Common myeloid progenitor, CD34-positive (primary cell): ENCODE measurements at regions not wholly inside any gene's neighbourhood (a gene's known extent, or its start where the extent isn't known, plus 50 kb on each side); places are given as distances from the start of the nearest gene placed in this dataset.

Experiments
- CTCF ChIA-PET: fragments of 350-600 bp; sonication (Branson Sonifier 250); formaldehyde crosslinking; loops from one replicate; lab custom pipeline; 2021; ENCODE audit warnings: antibody characterized with exemption; lab: Charles Lee
- POLR2A ChIA-PET: fragments of 350-600 bp; sonication (Branson Sonifier 250); formaldehyde crosslinking; loops from one replicate; lab custom pipeline; 2021; ENCODE audit warnings: antibody characterized with exemption; lab: Charles Lee
- DNase-seq, 3 donors: peaks; one replicate each; pipeline versions ENCODE4 v3.0.0 to v3.0.0-alpha.2; 2013
- H3K27ac ChIP-seq, 2 experiments: 1 replicate in 1 of 2; 2 replicates in 1 of 2; pipeline ENCODE4 v1.7.0; 2013; ENCODE audit warnings: inconsistent platforms in 2 of 2, low read length in 2 of 2, mild to moderate bottlenecking in 2 of 2, low read depth in 1 of 2, moderate library complexity in 1 of 2; ENCODE audit not compliant: severe bottlenecking in 2 of 2, insufficient read depth in 1 of 2, poor library complexity in 1 of 2
- H3K27me3 ChIP-seq, 5 experiments: replicated peaks in 2 of 5; 1 replicate in 3 of 5; 2 replicates in 2 of 5; pipeline versions ENCODE4 v1.6.1 to v1.7.0; 2013; ENCODE audit warnings: low read length in 4 of 5, mild to moderate bottlenecking in 2 of 5, moderate library complexity in 2 of 5, inconsistent platforms in 1 of 5; ENCODE audit not compliant: insufficient read depth in 5 of 5, control insufficient read depth in 4 of 5
- H3K36me3 ChIP-seq, 4 experiments: 1 replicate in 2 of 4; 2 replicates in 2 of 4; pipeline versions ENCODE4 v1.6.1 to v1.7.0; 2013; ENCODE audit warnings: low read length in 3 of 4, control low read depth in 1 of 4, mild to moderate bottlenecking in 1 of 4; ENCODE audit not compliant: control insufficient read depth in 4 of 4, insufficient read depth in 4 of 4
- H3K4me1 ChIP-seq, 4 experiments: 1 replicate in 3 of 4; 2 replicates in 1 of 4; pipeline versions ENCODE4 v1.6.1 to v1.7.1; 2013; ENCODE audit warnings: low read length in 3 of 4, mild to moderate bottlenecking in 3 of 4, control low read depth in 1 of 4, inconsistent platforms in 1 of 4, moderate library complexity in 1 of 4; ENCODE audit not compliant: control insufficient read depth in 4 of 4, insufficient read depth in 4 of 4; ENCODE audit errors: control extremely low read depth in 1 of 4
- H3K4me3 ChIP-seq, 7 experiments: 1 replicate in 4 of 7; 2 replicates in 3 of 7; pipeline versions ENCODE4 v1.5.1 to v1.7.0; 2013; ENCODE audit warnings: mild to moderate bottlenecking in 7 of 7, low read length in 6 of 7, moderate library complexity in 6 of 7, inconsistent platforms in 2 of 7, low read depth in 2 of 7, control low read depth in 1 of 7; ENCODE audit not compliant: insufficient read depth in 4 of 7, control insufficient read depth in 1 of 7; ENCODE audit errors: extremely low read depth in 1 of 7
- H3K9me3 ChIP-seq, 5 experiments: 1 replicate in 4 of 5; 2 replicates in 1 of 5; pipeline versions ENCODE4 v1.6.1 to v1.7.1; 2013; ENCODE audit warnings: low read length in 4 of 5, mild to moderate bottlenecking in 2 of 5, inconsistent platforms in 1 of 5, low read depth in 1 of 5, moderate library complexity in 1 of 5; ENCODE audit not compliant: control insufficient read depth in 4 of 5, insufficient read depth in 2 of 5; ENCODE audit errors: control extremely low read depth in 1 of 5
- WGBS: methylation state at CpG from one replicate; pipeline ENCODE4 v1.1.5; 2013; ENCODE audit not compliant: insufficient coverage; 5-methylcytosine and 5-hydroxymethylcytosine counted together

GRCh38 chr3:159817126-159817525, 171.5 kb upstream of the IL12A start:
- CTCF ChIA-PET, result interaction anchor here (0.9 to 4.1 kb wide), 7 partner anchors 9 to 190 kb away, joined by 3 to 21 read pairs (median 6); no protein-coding TSS in a partner anchor
- 97% methylated on average over 4 of the region's 6 CpGs for WGBS

GRCh38 chr3:159817571-159817970, 171.1 kb upstream of the IL12A start:
- CTCF ChIA-PET, result interaction anchor here (0.9 to 4.1 kb wide), 7 partner anchors 9 to 189 kb away, joined by 3 to 21 read pairs (median 6); no protein-coding TSS in a partner anchor
- 84% methylated on average over 3 of the region's 3 CpGs for WGBS

More at GRCh38 chr3:159817126-159817525, 171.5 kb upstream of the IL12A start:
- peaks cover 0 to 18% (median 8%) of the 10 kb centered on the region in 4 experiments for H3K4me1 ChIP-seq
- H3K4me3 ChIP-seq, result no peak overlapping the region
- no peaks in the 10 kb centered on the region for H3K27me3 ChIP-seq
- no peaks in the 10 kb centered on the region for H3K36me3 ChIP-seq
- no peak for DNase-seq
- POLR2A ChIA-PET, result no interaction called here
- H3K27ac ChIP-seq, result no peak overlapping the region
- H3K9me3 ChIP-seq, result no peaks in the 10 kb centered on the region

GRCh38 chr3:159818399-159818798, 170.2 kb upstream of the IL12A start:
- Histone ChIP-seq H3K4me1 (peaks cover 0 to 18% (median 8%) of the 10 kb centered on the region in 4 experiments), H3K4me3 (no peak overlapping the region), H3K27me3 (no peaks in the 10 kb centered on the region), H3K36me3 (no peaks in the 10 kb centered on the region), H3K27ac (no peak overlapping the region), H3K9me3 (no peaks in the 10 kb centered on the region)
- DNase-seq, result no peak
- ChIA-PET CTCF (interaction anchor here (0.6 to 4.1 kb wide), 8 partner anchors 10 to 188 kb away, joined by 3 to 21 read pairs (median 4); partner anchors contain the start of gene IL12A), POLR2A (no interaction called here)
- WGBS, result 100% methylated on average over 3 of the region's 3 CpGs

More at GRCh38 chr3:159817571-159817970, 171.1 kb upstream of the IL12A start:
- H3K27me3 ChIP-seq, result no peaks in the 10 kb centered on the region
- POLR2A ChIA-PET, result no interaction called here
- DNase-seq, result no peak
- H3K4me1 ChIP-seq, result peaks cover 0 to 18% (median 8%) of the 10 kb centered on the region in 4 experiments
- H3K9me3 ChIP-seq, result no peaks in the 10 kb centered on the region
- H3K4me3 ChIP-seq, result no peak overlapping the region
- no peaks in the 10 kb centered on the region for H3K36me3 ChIP-seq
- no peak overlapping the region for H3K27ac ChIP-seq

GRCh38 chr3:159818997-159819500, 169.6 kb upstream of the IL12A start:
- Histone ChIP-seq H3K4me1 (peaks cover 0 to 17% (median 7%) of the 10 kb centered on the region in 4 experiments), H3K36me3 (no peaks in the 10 kb centered on the region), H3K4me3 (no peak overlapping the region), H3K27me3 (no peaks in the 10 kb centered on the region), H3K9me3 (no peaks in the 10 kb centered on the region), H3K27ac (no peak overlapping the region)
- WGBS, result 0% methylated on average over 2 of the region's 3 CpGs
- no peak for DNase-seq
- CTCF ChIA-PET, result interaction anchor here (0.9 to 4.1 kb wide), 7 partner anchors 9 to 188 kb away, joined by 3 to 21 read pairs (median 4); partner anchors contain the start of gene IL12A
- POLR2A ChIA-PET, result no interaction called here

- no peak overlapping the region for H3K27ac ChIP-seq
- POLR2A ChIA-PET, result no interaction called here
- CTCF ChIA-PET, result interaction anchor here (1.5 to 4.1 kb wide), 5 partner anchors 9 to 187 kb away, joined by 3 to 21 read pairs (median 6); no protein-coding TSS in a partner anchor
- H3K36me3 ChIP-seq, result no peaks in the 10 kb centered on the region
- H3K4me3 ChIP-seq, result no peak overlapping the region
- H3K4me1 ChIP-seq, result peaks cover 0 to 13% (median 6%) of the 10 kb centered on the region in 4 experiments
- WGBS, result no CpG with 5 or more reads among the region's 1 CpG
- no peak for DNase-seq
- H3K27me3 ChIP-seq, result no peaks in the 10 kb centered on the region
- H3K9me3 ChIP-seq, result no peaks in the 10 kb centered on the region
Measured at GRCh38 chr3:159819676-159820075, 169.0 kb upstream of the IL12A start.

GRCh38 chr3:159821110-159821509, 167.5 kb upstream of the IL12A start:
- no peaks in the 10 kb centered on the region for H3K36me3 ChIP-seq
- H3K4me3 ChIP-seq, result no peak overlapping the region
- peaks cover 0 to 21% (median 9%) of the 10 kb centered on the region in 4 experiments for H3K4me1 ChIP-seq
- no peaks in the 10 kb centered on the region for H3K27me3 ChIP-seq
- H3K9me3 ChIP-seq, result no peaks in the 10 kb centered on the region
- no peak for DNase-seq
- POLR2A ChIA-PET, result no interaction called here
- no peak overlapping the region for H3K27ac ChIP-seq
- CTCF ChIA-PET, result interaction anchor here (1.2 kb wide), 1 partner anchor 17 kb away, joined by 3 read pairs; no protein-coding TSS in a partner anchor
- 95% methylated on average over 6 of the region's 6 CpGs for WGBS

GRCh38 chr3:159821736-159822135, 166.9 kb upstream of the IL12A start:
- Histone ChIP-seq H3K27ac (no peak overlapping the region), H3K27me3 (no peaks in the 10 kb centered on the region), H3K36me3 (no peaks in the 10 kb centered on the region), H3K4me3 (no peak overlapping the region), H3K4me1 (peaks cover 0 to 21% (median 9%) of the 10 kb centered on the region in 4 experiments), H3K9me3 (no peaks in the 10 kb centered on the region)
- DNase-seq, result no peak
- 96% methylated on average over 3 of the region's 5 CpGs for WGBS
- ChIA-PET POLR2A (no interaction called here), CTCF (interaction anchor here (1.2 kb wide), 1 partner anchor 17 kb away, joined by 3 read pairs; no protein-coding TSS in a partner anchor)
